ENCODE measurements at regions not wholly inside any gene's neighbourhood (a gene's known extent, or its start where the extent isn't known, plus 50 kb on each side); places are given as distances from the start of the nearest gene placed in this dataset.
"Not testable (repeated sequence)": the region's sequence is repeated elsewhere in the genome, so short reads cannot be mapped to it uniquely, and the experiment has no call there.

GRCh38 chr16:6704306-6704930 is 628.2 kb upstream of the RBFOX1 start:
- WGBS, 2 donors, result 53 to 60% methylated on average over 7 of the region's 7 CpGs
- Histone ChIP-seq H3K27me3 (ENCODE audit: control insufficient read depth in 1 of 2, insufficient read depth in 2 of 2, low read length in 2 of 2) (no peaks in the 10 kb centered on the region), H3K4me3 (ENCODE audit: low read depth in 1 of 2, low read length in 2 of 2) (no peak overlapping the region), H3K27ac (ENCODE audit: low read depth in 2 of 2, low read length in 1 of 2) (no peak overlapping the region), H3K9me3 (ENCODE audit: control insufficient read depth in 2 of 2, insufficient read depth in 1 of 2, low read depth in 1 of 2, low read length in 1 of 2) (no peaks in the 10 kb centered on the region), H3K36me3 (ENCODE audit: control insufficient read depth in 2 of 2, insufficient read depth in 2 of 2, low read length in 1 of 2) (no peaks in the 10 kb centered on the region), H3K4me1 (ENCODE audit: control insufficient read depth in 2 of 2, insufficient read depth in 2 of 2, low read length in 1 of 2) (no peaks in the 10 kb centered on the region)

GRCh38 chr16:6701096-6701495 is 631.5 kb upstream of the RBFOX1 start:
- Histone ChIP-seq H3K27me3 (ENCODE audit: control insufficient read depth in 1 of 2, insufficient read depth in 2 of 2, low read length in 2 of 2) (no peaks in the 10 kb centered on the region), H3K9me3 (ENCODE audit: control insufficient read depth in 2 of 2, insufficient read depth in 1 of 2, low read depth in 1 of 2, low read length in 1 of 2) (no peaks in the 10 kb centered on the region), H3K36me3 (ENCODE audit: control insufficient read depth in 2 of 2, insufficient read depth in 2 of 2, low read length in 1 of 2) (no peaks in the 10 kb centered on the region), H3K4me3 (ENCODE audit: low read depth in 1 of 2, low read length in 2 of 2) (no peak overlapping the region), H3K27ac (ENCODE audit: low read depth in 2 of 2, low read length in 1 of 2) (no peak overlapping the region), H3K4me1 (ENCODE audit: control insufficient read depth in 2 of 2, insufficient read depth in 2 of 2, low read length in 1 of 2) (no peaks in the 10 kb centered on the region)
- WGBS, 2 donors, result 43 to 45% methylated on average over 3 of the region's 3 CpGs

- no peaks in the 10 kb centered on the region for H3K27me3 ChIP-seq (ENCODE audit: control insufficient read depth in 1 of 2, insufficient read depth in 2 of 2, low read length in 2 of 2)
- H3K36me3 ChIP-seq (ENCODE audit: control insufficient read depth in 2 of 2, insufficient read depth in 2 of 2, low read length in 1 of 2), result no peaks in the 10 kb centered on the region
- no peak overlapping the region for H3K4me3 ChIP-seq (ENCODE audit: low read depth in 1 of 2, low read length in 2 of 2)
- H3K27ac ChIP-seq (ENCODE audit: low read depth in 2 of 2, low read length in 1 of 2), result no peak overlapping the region
- WGBS, 2 donors, result 72 to 77% methylated on average over 7 of the region's 7 CpGs
- no peaks in the 10 kb centered on the region for H3K9me3 ChIP-seq (ENCODE audit: control insufficient read depth in 2 of 2, insufficient read depth in 1 of 2, low read depth in 1 of 2, low read length in 1 of 2)
- no peaks in the 10 kb centered on the region for H3K4me1 ChIP-seq (ENCODE audit: control insufficient read depth in 2 of 2, insufficient read depth in 2 of 2, low read length in 1 of 2)
Observed at GRCh38 chr16:6698548-6698947, 634.1 kb upstream of the RBFOX1 start.

GRCh38 chr16:6695666-6696065 is 637.0 kb upstream of the RBFOX1 start:
- Histone ChIP-seq H3K9me3 (ENCODE audit: control insufficient read depth in 2 of 2, insufficient read depth in 1 of 2, low read depth in 1 of 2, low read length in 1 of 2) (no peaks in the 10 kb centered on the region), H3K36me3 (ENCODE audit: control insufficient read depth in 2 of 2, insufficient read depth in 2 of 2, low read length in 1 of 2) (no peaks in the 10 kb centered on the region), H3K27me3 (ENCODE audit: control insufficient read depth in 1 of 2, insufficient read depth in 2 of 2, low read length in 2 of 2) (no peaks in the 10 kb centered on the region), H3K4me1 (ENCODE audit: control insufficient read depth in 2 of 2, insufficient read depth in 2 of 2, low read length in 1 of 2) (no peaks in the 10 kb centered on the region), H3K27ac (ENCODE audit: low read depth in 2 of 2, low read length in 1 of 2) (no peak overlapping the region), H3K4me3 (ENCODE audit: low read depth in 1 of 2, low read length in 2 of 2) (no peak overlapping the region)
- WGBS, 2 donors, result 76 to 80% methylated on average over 3 of the region's 3 CpGs

GRCh38 chr16:6694636-6695035 is 638.0 kb upstream of the RBFOX1 start:
- H3K27me3 ChIP-seq (ENCODE audit: control insufficient read depth in 1 of 2, insufficient read depth in 2 of 2, low read length in 2 of 2), result no peaks in the 10 kb centered on the region
- no peak overlapping the region for H3K27ac ChIP-seq (ENCODE audit: low read depth in 2 of 2, low read length in 1 of 2)
- no peaks in the 10 kb centered on the region for H3K9me3 ChIP-seq (ENCODE audit: control insufficient read depth in 2 of 2, insufficient read depth in 1 of 2, low read depth in 1 of 2, low read length in 1 of 2)
- H3K36me3 ChIP-seq (ENCODE audit: control insufficient read depth in 2 of 2, insufficient read depth in 2 of 2, low read length in 1 of 2), result no peaks in the 10 kb centered on the region
- 74 to 77% methylated on average over 6 of the region's 6 CpGs for WGBS, 2 donors
- no peak overlapping the region for H3K4me3 ChIP-seq (ENCODE audit: low read depth in 1 of 2, low read length in 2 of 2)
- no peaks in the 10 kb centered on the region for H3K4me1 ChIP-seq (ENCODE audit: control insufficient read depth in 2 of 2, insufficient read depth in 2 of 2, low read length in 1 of 2)

- 89 to 90% methylated on average over 2 of the region's 2 CpGs for WGBS, 2 donors
- H3K27ac ChIP-seq (ENCODE audit: low read depth in 2 of 2, low read length in 1 of 2); H3K36me3 ChIP-seq (ENCODE audit: control insufficient read depth in 2 of 2, insufficient read depth in 2 of 2, low read length in 1 of 2); H3K4me1 ChIP-seq (ENCODE audit: control insufficient read depth in 2 of 2, insufficient read depth in 2 of 2, low read length in 1 of 2); H3K4me3 ChIP-seq (ENCODE audit: low read depth in 1 of 2, low read length in 2 of 2); H3K27me3 ChIP-seq (ENCODE audit: control insufficient read depth in 1 of 2, insufficient read depth in 2 of 2, low read length in 2 of 2); H3K9me3 ChIP-seq (ENCODE audit: control insufficient read depth in 2 of 2, insufficient read depth in 1 of 2, low read depth in 1 of 2, low read length in 1 of 2): not testable (repeated sequence)
Observed at GRCh38 chr16:6693418-6693817, 639.2 kb upstream of the RBFOX1 start.

GRCh38 chr16:6692874-6693273 is 639.8 kb upstream of the RBFOX1 start:
- no peaks in the 10 kb centered on the region for H3K4me1 ChIP-seq (ENCODE audit: control insufficient read depth in 2 of 2, insufficient read depth in 2 of 2, low read length in 1 of 2)
- H3K36me3 ChIP-seq (ENCODE audit: control insufficient read depth in 2 of 2, insufficient read depth in 2 of 2, low read length in 1 of 2), result no peaks in the 10 kb centered on the region
- no peaks in the 10 kb centered on the region for H3K27me3 ChIP-seq (ENCODE audit: control insufficient read depth in 1 of 2, insufficient read depth in 2 of 2, low read length in 2 of 2)
- WGBS, 2 donors, result 96 to 97% methylated on average over 5 of the region's 5 CpGs
- H3K4me3 ChIP-seq (ENCODE audit: low read depth in 1 of 2, low read length in 2 of 2), result no peak overlapping the region
- H3K27ac ChIP-seq (ENCODE audit: low read depth in 2 of 2, low read length in 1 of 2), result no peak overlapping the region
- no peaks in the 10 kb centered on the region for H3K9me3 ChIP-seq (ENCODE audit: control insufficient read depth in 2 of 2, insufficient read depth in 1 of 2, low read depth in 1 of 2, low read length in 1 of 2)

- H3K27ac ChIP-seq (ENCODE audit: low read depth in 2 of 2, low read length in 1 of 2), result no peak overlapping the region
- H3K4me3 ChIP-seq (ENCODE audit: low read depth in 1 of 2, low read length in 2 of 2), result no peak overlapping the region
- H3K36me3 ChIP-seq (ENCODE audit: control insufficient read depth in 2 of 2, insufficient read depth in 2 of 2, low read length in 1 of 2), result no peaks in the 10 kb centered on the region
- H3K27me3 ChIP-seq (ENCODE audit: control insufficient read depth in 1 of 2, insufficient read depth in 2 of 2, low read length in 2 of 2), result no peaks in the 10 kb centered on the region
- WGBS, 2 donors, result 53 to 55% methylated on average over 4 of the region's 4 CpGs
- H3K4me1 ChIP-seq (ENCODE audit: control insufficient read depth in 2 of 2, insufficient read depth in 2 of 2, low read length in 1 of 2), result no peaks in the 10 kb centered on the region
- peaks cover 0 to 2% of the 10 kb centered on the region in 2 donors for H3K9me3 ChIP-seq (ENCODE audit: control insufficient read depth in 2 of 2, insufficient read depth in 1 of 2, low read depth in 1 of 2, low read length in 1 of 2)
Observed at GRCh38 chr16:6690741-6691140, 641.9 kb upstream of the RBFOX1 start.

GRCh38 chr16:6689643-6690042 is 643.0 kb upstream of the RBFOX1 start:
- H3K27me3 ChIP-seq (ENCODE audit: control insufficient read depth in 1 of 2, insufficient read depth in 2 of 2, low read length in 2 of 2), result no peaks in the 10 kb centered on the region
- no peak overlapping the region for H3K27ac ChIP-seq (ENCODE audit: low read depth in 2 of 2, low read length in 1 of 2)
- H3K4me3 ChIP-seq (ENCODE audit: low read depth in 1 of 2, low read length in 2 of 2), result no peak overlapping the region
- H3K9me3 ChIP-seq (ENCODE audit: control insufficient read depth in 2 of 2, insufficient read depth in 1 of 2, low read depth in 1 of 2, low read length in 1 of 2), result peaks cover 0 to 2% of the 10 kb centered on the region in 2 donors
- no peaks in the 10 kb centered on the region for H3K4me1 ChIP-seq (ENCODE audit: control insufficient read depth in 2 of 2, insufficient read depth in 2 of 2, low read length in 1 of 2)
- H3K36me3 ChIP-seq (ENCODE audit: control insufficient read depth in 2 of 2, insufficient read depth in 2 of 2, low read length in 1 of 2), result no peaks in the 10 kb centered on the region
- WGBS, 2 donors, result 34 to 45% methylated on average over 5 of the region's 5 CpGs

- WGBS, 2 donors, result 92 to 97% methylated on average over 3 of the region's 3 CpGs
- no peaks in the 10 kb centered on the region for H3K27me3 ChIP-seq (ENCODE audit: control insufficient read depth in 1 of 2, insufficient read depth in 2 of 2, low read length in 2 of 2)
- H3K36me3 ChIP-seq (ENCODE audit: control insufficient read depth in 2 of 2, insufficient read depth in 2 of 2, low read length in 1 of 2), result no peaks in the 10 kb centered on the region
- H3K4me1 ChIP-seq (ENCODE audit: control insufficient read depth in 2 of 2, insufficient read depth in 2 of 2, low read length in 1 of 2), result no peaks in the 10 kb centered on the region
- no peak overlapping the region for H3K4me3 ChIP-seq (ENCODE audit: low read depth in 1 of 2, low read length in 2 of 2)
- peaks cover 0 to 2% of the 10 kb centered on the region in 2 donors for H3K9me3 ChIP-seq (ENCODE audit: control insufficient read depth in 2 of 2, insufficient read depth in 1 of 2, low read depth in 1 of 2, low read length in 1 of 2)
- H3K27ac ChIP-seq (ENCODE audit: low read depth in 2 of 2, low read length in 1 of 2), result no peak overlapping the region
Observed at GRCh38 chr16:6687593-6687992, 645.1 kb upstream of the RBFOX1 start.

All from esophagus (tissue), 2 donors.